ENCODE measurements at regions not wholly inside any gene's neighbourhood (a gene's known extent, or its start where the extent isn't known, plus 50 kb on each side); places are given as distances from the start of the nearest gene placed in this dataset.

GRCh38 chr1:166379447-166379846 lies 212.6 kb upstream of the FAM78B start:
- Histone ChIP-seq H3K4me3 (ENCODE audit: low read depth in 1 of 2, low read length in 1 of 2) (no peak overlapping the region), H3K36me3 (no peaks in the 10 kb centered on the region), H3K27ac (no peak overlapping the region), H3K4me1 (ENCODE audit: control insufficient read depth in 1 of 2, insufficient read depth in 1 of 2, low read depth in 1 of 2, low read length in 1 of 2) (no peaks in the 10 kb centered on the region), H3K9me3 (no peaks in the 10 kb centered on the region), H3K27me3 (no peaks in the 10 kb centered on the region)
- TF ChIP-seq CTCF (IDR thresholded peaks at IDR 0.05), result no peak

- no peak overlapping the region for H3K4me3 ChIP-seq (ENCODE audit: low read depth in 1 of 2, low read length in 1 of 2)
- no peaks in the 10 kb centered on the region for H3K36me3 ChIP-seq
- no peaks in the 10 kb centered on the region for H3K4me1 ChIP-seq (ENCODE audit: control insufficient read depth in 1 of 2, insufficient read depth in 1 of 2, low read depth in 1 of 2, low read length in 1 of 2)
- no peaks in the 10 kb centered on the region for H3K9me3 ChIP-seq
- H3K27me3 ChIP-seq, result no peaks in the 10 kb centered on the region
- no peak for TF ChIP-seq CTCF (IDR thresholded peaks at IDR 0.05)
- H3K27ac ChIP-seq, result no peak overlapping the region
These were observed 216.3 kb upstream of the FAM78B start for GRCh38 chr1:166383137-166383536.

GRCh38 chr1:166383635-166384346 lies 217.0 kb upstream of the FAM78B start:
- H3K9me3 ChIP-seq, result no peaks in the 10 kb centered on the region
- no peaks in the 10 kb centered on the region for H3K4me1 ChIP-seq (ENCODE audit: control insufficient read depth in 1 of 2, insufficient read depth in 1 of 2, low read depth in 1 of 2, low read length in 1 of 2)
- no peaks in the 10 kb centered on the region for H3K27me3 ChIP-seq

GRCh38 chr1:166384948-166385347 lies 218.1 kb upstream of the FAM78B start:
- Histone ChIP-seq H3K9me3 (no peaks in the 10 kb centered on the region), H3K4me1 (ENCODE audit: control insufficient read depth in 1 of 2, insufficient read depth in 1 of 2, low read depth in 1 of 2, low read length in 1 of 2) (no peaks in the 10 kb centered on the region), H3K27me3 (no peaks in the 10 kb centered on the region), H3K27ac (no peak overlapping the region), H3K36me3 (no peaks in the 10 kb centered on the region), H3K4me3 (ENCODE audit: low read depth in 1 of 2, low read length in 1 of 2) (no peak overlapping the region)
- no peak for TF ChIP-seq CTCF (IDR thresholded peaks at IDR 0.05)

More at GRCh38 chr1:166383635-166384346, 217.0 kb upstream of the FAM78B start:
- Histone ChIP-seq H3K4me3 (ENCODE audit: low read depth in 1 of 2, low read length in 1 of 2) (no peak overlapping the region), H3K36me3 (no peaks in the 10 kb centered on the region), H3K27ac (no peak overlapping the region)
- no peak for TF ChIP-seq CTCF (IDR thresholded peaks at IDR 0.05)

- no peak overlapping the region for H3K4me3 ChIP-seq (ENCODE audit: low read depth in 1 of 2, low read length in 1 of 2)
- no peaks in the 10 kb centered on the region for H3K36me3 ChIP-seq
- H3K4me1 ChIP-seq (ENCODE audit: control insufficient read depth in 1 of 2, insufficient read depth in 1 of 2, low read depth in 1 of 2, low read length in 1 of 2), result no peaks in the 10 kb centered on the region
- no peaks in the 10 kb centered on the region for H3K9me3 ChIP-seq
- no peaks in the 10 kb centered on the region for H3K27me3 ChIP-seq
- no peak overlapping the region for H3K27ac ChIP-seq
- TF ChIP-seq CTCF (IDR thresholded peaks at IDR 0.05), result no peak
These were observed 223.7 kb upstream of the FAM78B start for GRCh38 chr1:166390366-166391033.

All from neutrophil (primary cell).